GM21381 (cell line): ENCODE measurements at regions not wholly inside any gene's neighbourhood (a gene's known extent, or its start where the extent isn't known, plus 50 kb on each side); places are given as distances from the start of the nearest gene placed in this dataset.

Experiments
- ATAC-seq: cut with Tn5 transposase; IDR thresholded peaks from one replicate; pipeline ENCODE4 v1.9.1; 2021; ENCODE audit warnings: mild to moderate bottlenecking, moderate library complexity; ENCODE audit not compliant: unreplicated experiment

DNA sequence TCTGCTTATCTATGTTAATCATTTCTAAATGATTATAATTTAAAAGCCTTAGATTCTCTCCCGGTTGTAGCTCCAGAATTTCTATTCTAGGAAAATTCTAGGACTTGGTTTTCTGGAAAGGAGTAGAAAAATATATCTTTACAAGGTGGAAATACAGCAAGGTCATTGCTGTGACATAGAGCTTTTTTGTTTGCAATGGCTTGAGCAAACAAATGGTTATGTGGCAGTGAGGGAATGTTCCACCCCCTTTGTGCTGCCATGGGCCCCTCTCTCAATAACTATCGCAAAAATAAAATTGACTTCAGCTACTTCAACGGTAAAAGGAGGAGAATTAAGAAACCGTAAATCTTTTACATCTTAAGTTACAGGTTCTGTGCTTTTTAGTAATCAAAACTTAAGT, 517.1 kb downstream of the EPHA3 start:
- no peak for ATAC-seq

DNA sequence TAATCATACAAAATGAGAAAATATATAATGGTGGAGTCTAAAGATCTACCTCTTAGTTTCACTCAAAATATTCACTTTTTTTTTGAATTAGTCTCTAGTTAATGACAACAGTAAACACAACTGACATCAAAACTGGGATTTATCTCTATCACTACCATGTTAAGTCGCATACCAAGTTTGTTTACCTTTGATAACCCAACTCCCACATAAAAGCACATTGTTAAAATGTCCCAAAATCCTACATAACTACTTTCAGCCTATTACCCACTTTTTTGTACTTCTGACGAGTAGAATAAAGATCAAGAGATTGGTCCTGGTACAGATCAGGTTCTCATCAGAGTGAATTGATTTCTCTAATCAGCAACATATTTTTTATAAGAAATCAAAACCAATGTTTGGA, 518.5 kb downstream of the EPHA3 start:
- no peak for ATAC-seq

DNA sequence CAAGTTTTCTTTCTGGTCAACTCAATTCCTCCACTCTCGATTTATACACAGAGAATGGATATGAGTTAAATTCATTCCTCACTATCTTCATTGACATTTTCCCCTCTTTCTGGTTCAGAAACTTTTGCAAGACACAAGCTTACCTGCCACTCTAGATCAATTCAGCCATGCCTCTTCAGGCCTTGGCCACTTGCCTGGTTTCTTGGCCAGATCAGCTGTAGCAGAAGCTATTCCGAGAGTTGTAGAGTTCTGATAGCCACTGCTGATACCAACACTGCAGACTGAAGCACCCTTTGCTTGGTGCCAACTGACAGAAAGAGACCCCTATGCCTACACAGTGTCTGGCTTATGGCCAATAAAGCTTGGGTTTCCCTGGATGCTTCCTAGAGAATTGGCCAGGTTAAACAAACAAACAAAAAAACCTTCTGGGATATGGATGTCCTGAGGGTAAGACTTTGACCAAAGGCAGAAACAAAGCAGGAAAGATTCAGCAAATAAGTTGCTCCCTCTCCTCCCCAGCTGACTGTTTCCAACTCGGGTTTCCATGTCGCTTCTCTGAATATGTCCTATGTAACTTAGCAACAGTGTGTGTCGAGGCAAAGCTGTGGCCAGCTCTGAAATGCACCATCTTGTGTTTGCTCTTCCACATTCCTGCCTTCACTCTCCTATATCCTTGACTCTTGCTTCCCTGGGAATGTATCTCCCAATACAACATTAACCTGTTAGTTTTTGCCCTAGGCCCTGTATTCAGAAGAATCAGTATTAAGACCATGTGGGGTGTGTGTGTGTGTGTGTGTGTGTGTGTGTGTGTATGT, 521.6 kb downstream of the EPHA3 start:
- no peak for ATAC-seq

- no peak for ATAC-seq
Measured at GRCh38 chr3:89635137-89635536, 527.7 kb downstream of the EPHA3 start.

GRCh38 chr3:89644716-89645115, 537.3 kb downstream of the EPHA3 start:
- ATAC-seq, result no peak

GRCh38 chr3:89649431-89649830, 542.0 kb downstream of the EPHA3 start:
- ATAC-seq, result no peak

- no peak for ATAC-seq
Measured at GRCh38 chr3:89654031-89654430, 546.6 kb downstream of the EPHA3 start.

GRCh38 chr3:89656388-89656787, 549.0 kb downstream of the EPHA3 start:
- no peak for ATAC-seq

DNA sequence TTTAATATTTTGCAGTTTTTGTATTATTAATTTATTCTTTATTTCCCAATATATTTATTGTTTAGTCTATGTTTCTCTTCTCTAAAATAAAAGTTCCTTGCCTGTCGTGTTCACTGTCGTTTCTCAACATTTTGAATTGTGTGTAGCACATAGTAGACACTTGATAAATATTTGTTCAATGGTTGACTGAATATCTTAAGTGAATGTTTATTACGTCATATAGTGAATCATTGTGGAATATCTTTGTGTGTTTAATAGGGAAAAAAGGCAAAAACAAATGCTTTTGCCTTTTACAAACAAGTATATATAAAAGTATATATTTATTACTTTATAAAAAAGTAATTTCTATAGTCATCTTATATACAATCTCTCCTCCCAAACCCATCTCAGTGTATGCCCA, 572.3 kb downstream of the EPHA3 start:
- ATAC-seq, result no peak

DNA sequence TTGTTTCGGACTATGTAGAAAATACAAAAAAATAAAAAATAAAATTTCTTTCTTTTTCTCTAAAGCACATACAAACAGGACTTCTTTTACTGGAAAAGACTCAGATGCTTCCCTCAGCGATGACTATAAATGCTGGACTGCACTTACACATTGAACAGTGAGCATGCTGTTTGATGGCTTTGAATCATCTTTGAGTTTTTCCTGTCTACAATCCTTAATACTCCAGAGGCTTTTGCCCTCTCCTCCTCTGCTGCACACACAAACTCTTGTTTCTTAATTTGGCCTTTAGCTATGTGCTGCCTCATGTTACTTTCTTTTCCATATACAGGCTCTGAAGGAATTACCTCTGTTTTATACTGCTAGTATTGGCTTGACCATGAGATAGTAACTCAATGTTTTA, 575.1 kb downstream of the EPHA3 start:
- ATAC-seq, result no peak

DNA sequence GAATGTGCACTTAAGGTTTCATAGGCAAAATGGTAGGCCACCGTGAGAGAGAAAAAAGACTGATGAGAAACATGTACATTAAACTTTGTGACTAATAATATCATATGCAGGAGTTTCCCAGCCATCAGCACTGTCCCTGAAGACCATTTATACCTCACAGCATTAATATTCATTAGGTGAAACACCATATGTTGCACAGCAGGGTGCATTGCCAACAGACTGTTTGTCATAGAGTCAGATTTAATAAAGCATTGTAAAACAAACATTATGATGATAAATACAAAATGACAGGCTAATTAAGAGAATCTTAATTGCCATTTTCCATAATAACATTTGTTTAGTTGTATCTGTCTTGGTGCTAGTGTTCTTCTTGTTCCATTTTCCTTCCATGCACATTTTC, 578.3 kb downstream of the EPHA3 start:
- no peak for ATAC-seq

DNA sequence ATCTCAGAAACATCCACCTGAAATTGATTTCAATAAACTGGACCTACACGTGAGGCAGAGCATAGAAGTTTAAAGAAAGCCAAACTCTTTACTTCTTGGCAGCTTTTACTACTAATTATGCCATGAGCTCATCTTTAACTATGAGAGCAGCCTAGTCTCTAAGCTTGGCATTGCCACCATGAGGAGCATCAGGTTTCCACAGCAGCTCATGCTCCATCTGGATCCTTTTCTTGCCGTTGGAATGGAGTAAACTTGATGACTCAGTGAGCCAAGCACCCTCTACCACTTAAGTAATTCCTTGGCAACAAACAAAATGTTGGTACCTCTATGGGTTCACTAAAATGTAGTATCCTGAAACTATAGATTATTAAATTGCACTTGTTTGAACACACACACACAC, 583.2 kb downstream of the EPHA3 start:
- ATAC-seq, result no peak

DNA sequence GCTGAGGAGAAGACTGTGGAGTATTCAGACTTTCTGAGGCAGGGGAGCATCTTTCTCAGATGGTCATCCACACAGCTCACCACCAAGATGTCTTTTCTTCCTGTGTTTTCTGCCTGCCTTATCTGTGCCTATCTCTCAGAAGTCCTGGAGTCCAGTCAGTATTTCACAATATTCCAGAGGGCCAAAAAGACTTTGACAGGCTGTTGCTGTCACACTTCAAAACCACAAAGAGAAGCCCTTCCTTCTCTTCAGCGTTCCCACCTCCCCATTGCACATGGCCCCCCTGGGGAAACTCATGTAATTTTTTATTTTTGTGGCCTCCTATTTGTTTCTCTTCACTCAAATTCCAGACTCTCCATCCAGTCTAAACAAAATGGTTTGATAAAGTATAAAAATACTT, 585.2 kb downstream of the EPHA3 start:
- ATAC-seq, result no peak

- no peak for ATAC-seq
Measured at GRCh38 chr3:89697321-89697916, 590.0 kb downstream of the EPHA3 start.

- no peak for ATAC-seq
Measured at GRCh38 chr3:89698208-89698830, 590.9 kb downstream of the EPHA3 start.

GRCh38 chr3:89699229-89699628, 591.8 kb downstream of the EPHA3 start:
- no peak for ATAC-seq

DNA sequence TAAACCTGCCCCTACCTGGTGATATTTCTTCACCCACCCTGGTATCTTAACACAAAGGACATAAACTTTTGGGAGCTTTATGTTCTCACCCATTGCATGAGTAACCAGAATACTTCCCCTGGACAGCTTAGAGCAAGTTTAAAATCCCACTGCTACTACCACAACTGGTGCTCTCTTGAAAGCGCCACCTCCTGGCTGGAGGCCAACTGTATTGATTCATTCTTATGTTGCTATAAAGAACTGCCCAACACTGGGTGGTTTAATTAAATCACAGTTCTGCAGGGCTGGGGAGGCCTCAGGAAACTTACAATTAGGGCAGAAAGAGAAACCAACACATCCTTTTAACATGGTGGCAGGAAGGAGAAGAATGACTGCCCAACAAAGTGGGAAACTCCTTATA, 592.4 kb downstream of the EPHA3 start:
- no peak for ATAC-seq

GRCh38 chr3:89702404-89702803, 595.0 kb downstream of the EPHA3 start:
- no peak for ATAC-seq

DNA sequence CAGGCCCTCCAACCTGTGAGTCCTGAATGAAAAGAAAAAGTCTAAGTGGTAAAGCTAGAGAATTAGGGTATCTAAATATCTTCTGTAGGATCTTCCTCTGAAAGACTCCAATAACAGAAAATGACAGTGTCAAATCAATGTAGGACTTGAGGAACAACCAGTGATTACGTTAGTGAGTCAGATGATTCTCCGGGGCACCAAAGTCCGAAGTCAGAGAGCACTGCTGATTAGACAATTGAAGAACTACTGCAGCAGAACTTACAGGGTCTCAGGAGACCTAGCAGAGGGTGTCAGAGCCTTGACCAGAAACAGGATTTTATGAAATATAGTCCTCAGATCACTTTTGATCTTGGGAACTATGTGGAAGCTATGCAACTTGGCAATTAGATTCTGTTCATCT, 605.8 kb downstream of the EPHA3 start:
- no peak for ATAC-seq

DNA sequence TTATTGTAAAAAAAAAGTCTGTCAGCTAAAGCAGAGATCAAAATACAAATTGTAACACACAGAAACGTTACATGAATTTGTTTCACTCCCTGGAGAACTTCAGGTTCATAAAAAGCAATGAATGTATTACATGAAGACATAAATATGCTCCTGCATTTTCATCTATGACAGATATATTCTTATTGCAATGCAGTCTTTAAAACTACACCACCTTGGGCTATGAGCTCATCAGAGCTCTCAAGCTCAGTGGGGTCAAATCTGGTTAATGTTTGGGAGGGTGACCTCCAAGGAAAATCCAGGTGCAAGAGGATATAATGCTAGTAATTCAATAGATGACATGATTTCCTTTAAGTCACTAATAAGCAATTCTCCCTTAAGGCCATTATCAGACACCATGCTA, 606.8 kb downstream of the EPHA3 start:
- ATAC-seq, result no peak

DNA sequence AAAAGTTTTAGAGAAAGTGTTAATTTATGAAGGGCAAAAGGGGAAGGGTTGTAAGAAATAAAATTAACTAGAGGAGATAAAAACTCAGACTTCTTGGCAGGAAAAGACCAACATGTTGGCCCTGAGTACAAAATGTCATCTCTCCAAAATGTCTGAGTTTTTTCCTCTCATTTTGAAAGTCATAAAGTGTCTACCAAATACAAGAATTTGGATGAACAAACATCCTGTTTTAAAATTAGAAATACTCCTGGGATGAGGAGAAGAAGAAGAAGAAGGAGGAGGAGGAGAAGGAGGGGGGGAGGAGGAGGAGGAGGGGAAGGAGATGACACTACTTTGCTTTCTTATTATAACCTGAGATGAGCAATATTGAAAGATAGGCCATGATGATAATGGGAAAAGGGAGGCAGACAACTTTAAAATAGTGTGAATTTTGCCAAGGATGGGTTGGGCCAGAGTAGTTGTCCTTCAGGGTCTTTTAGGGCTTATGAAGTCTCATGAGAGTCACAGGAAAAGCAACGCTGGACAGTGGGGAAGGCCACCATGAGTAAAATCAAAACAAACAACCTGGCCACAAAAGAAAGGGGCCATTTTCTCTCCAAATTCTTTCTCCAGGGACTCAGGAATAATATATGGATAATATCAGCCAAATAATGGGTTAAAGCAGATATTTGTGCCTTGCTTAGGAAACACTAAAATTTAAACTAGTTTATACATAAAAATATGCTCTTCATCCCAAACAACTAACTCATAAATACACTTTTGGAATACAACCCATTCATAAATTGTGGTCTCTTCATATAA, 632.9 kb downstream of the EPHA3 start:
- no peak for ATAC-seq

GRCh38 chr3:89740881-89741177, 633.4 kb downstream of the EPHA3 start:
- ATAC-seq, result no peak
